ENCODE measurements at regions not wholly inside any gene's neighbourhood (a gene's known extent, or its start where the extent isn't known, plus 50 kb on each side); places are given as distances from the start of the nearest gene placed in this dataset.
"Not testable (repeated sequence)": the region's sequence is repeated elsewhere in the genome, so short reads cannot be mapped to it uniquely, and the experiment has no call there.

DNA sequence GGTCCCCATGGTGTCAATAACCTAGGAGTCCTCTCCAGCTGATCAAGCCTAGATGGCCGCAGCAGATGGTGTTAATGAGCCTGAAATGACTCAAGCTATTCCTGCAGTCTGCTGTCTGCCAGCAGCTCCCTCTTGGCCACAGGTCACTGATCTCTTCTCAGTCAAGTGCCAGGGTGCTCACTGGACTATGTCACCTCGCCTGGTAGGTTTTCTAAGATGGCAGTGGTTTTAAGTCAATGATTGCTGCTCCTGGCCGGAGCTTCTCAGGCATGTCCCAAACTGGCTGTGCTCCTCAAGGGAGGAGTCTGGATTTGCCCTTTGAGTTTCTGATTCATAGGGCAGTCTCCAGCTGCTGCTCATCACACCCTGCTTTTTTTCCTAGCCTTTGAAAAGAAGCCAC, 58.6 kb upstream of the SHISA6 start:
- H3K36me3 ChIP-seq (ENCODE audit: control insufficient read depth, insufficient read depth, low read length): no peaks in the 10 kb centered on the region
- DNase-seq (ENCODE audit: low read depth) (no peak), FAIRE-seq (peak; percentile 47)
- no peaks in the 10 kb centered on the region for H3K27me3 ChIP-seq (ENCODE audit: control insufficient read depth, insufficient read depth, low read length)
- TF ChIP-seq, protein P1, sequence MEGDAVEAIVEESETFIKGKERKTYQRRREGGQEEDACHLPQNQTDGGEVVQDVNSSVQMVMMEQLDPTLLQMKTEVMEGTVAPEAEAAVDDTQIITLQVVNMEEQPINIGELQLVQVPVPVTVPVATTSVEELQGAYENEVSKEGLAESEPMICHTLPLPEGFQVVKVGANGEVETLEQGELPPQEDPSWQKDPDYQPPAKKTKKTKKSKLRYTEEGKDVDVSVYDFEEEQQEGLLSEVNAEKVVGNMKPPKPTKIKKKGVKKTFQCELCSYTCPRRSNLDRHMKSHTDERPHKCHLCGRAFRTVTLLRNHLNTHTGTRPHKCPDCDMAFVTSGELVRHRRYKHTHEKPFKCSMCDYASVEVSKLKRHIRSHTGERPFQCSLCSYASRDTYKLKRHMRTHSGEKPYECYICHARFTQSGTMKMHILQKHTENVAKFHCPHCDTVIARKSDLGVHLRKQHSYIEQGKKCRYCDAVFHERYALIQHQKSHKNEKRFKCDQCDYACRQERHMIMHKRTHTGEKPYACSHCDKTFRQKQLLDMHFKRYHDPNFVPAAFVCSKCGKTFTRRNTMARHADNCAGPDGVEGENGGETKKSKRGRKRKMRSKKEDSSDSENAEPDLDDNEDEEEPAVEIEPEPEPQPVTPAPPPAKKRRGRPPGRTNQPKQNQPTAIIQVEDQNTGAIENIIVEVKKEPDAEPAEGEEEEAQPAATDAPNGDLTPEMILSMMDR (IDR thresholded peaks at IDR 0.05; ENCODE audit: insufficient read depth, low read length, severe bottlenecking): no peak
- no peak overlapping the region for H3K4me3 ChIP-seq (ENCODE audit: low read depth, low read length)

DNA sequence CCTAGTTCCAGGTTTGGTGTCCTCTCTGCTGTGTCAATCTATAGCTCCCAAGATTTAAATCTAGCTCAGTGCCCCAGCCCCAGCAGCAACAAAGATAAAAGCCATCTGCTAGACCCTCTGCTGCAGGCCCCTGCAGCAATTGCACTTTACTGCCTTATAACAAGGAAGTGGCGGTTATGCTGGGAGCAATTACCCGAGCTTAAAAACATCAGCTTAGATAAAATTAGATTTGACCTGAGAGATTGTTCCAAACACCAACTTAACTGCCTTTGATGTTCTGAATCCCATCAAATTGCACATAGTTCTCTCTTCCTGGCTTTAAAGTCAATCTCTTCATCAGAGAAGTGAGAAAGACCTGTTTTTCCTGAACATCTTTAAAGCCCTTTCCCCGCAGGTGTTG, 62.4 kb upstream of the SHISA6 start:
- DNase-seq (ENCODE audit: low read depth) (no peak), FAIRE-seq (peak; percentile 70)
- Histone ChIP-seq H3K36me3 (ENCODE audit: control insufficient read depth, insufficient read depth, low read length) (no peaks in the 10 kb centered on the region), H3K27me3 (ENCODE audit: control insufficient read depth, insufficient read depth, low read length) (no peaks in the 10 kb centered on the region), H3K4me3 (ENCODE audit: low read depth, low read length) (no peak overlapping the region)
- TF ChIP-seq, protein P1 (IDR thresholded peaks at IDR 0.05; ENCODE audit: insufficient read depth, low read length, severe bottlenecking): no peak

GRCh38 chr17:11177340-11177739, 63.7 kb upstream of the SHISA6 start:
- Histone ChIP-seq H3K27me3 (ENCODE audit: control insufficient read depth, insufficient read depth, low read length) (no peaks in the 10 kb centered on the region), H3K4me3 (ENCODE audit: low read depth, low read length) (no peak overlapping the region), H3K36me3 (ENCODE audit: control insufficient read depth, insufficient read depth, low read length) (no peaks in the 10 kb centered on the region)
- FAIRE-seq: no peak
- TF ChIP-seq, protein P1 (IDR thresholded peaks at IDR 0.05; ENCODE audit: insufficient read depth, low read length, severe bottlenecking): no peak
- no peak for DNase-seq (ENCODE audit: low read depth)

GRCh38 chr17:11176549-11176948, 64.5 kb upstream of the SHISA6 start:
- FAIRE-seq (no peak), DNase-seq (ENCODE audit: low read depth) (no peak)
- no peak overlapping the region for H3K4me3 ChIP-seq (ENCODE audit: low read depth, low read length)
- TF ChIP-seq, protein P1 (IDR thresholded peaks at IDR 0.05; ENCODE audit: insufficient read depth, low read length, severe bottlenecking): no peak
- no peaks in the 10 kb centered on the region for H3K27me3 ChIP-seq (ENCODE audit: control insufficient read depth, insufficient read depth, low read length)
- no peaks in the 10 kb centered on the region for H3K36me3 ChIP-seq (ENCODE audit: control insufficient read depth, insufficient read depth, low read length)

DNA sequence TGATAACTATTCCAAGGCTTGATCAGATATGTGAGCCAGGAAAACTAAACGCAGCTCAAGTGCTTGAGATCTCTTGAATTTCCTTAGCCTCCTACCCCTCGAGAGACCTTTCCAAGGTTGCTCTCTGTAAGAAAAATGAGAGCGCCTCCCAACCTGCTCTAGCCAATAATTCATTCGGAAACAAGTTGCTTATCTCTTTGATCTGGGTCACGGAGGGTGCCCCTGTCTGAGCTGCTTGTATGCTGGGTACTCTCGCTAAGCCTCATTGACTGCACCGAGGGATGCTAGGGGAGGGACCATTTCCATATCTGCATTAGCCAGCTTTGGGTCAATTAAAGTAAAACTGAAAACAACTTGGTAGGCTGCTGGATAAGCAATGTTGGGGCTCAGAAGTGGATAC, 70.1 kb upstream of the SHISA6 start:
- H3K4me3 ChIP-seq (ENCODE audit: low read depth, low read length): no peak overlapping the region
- FAIRE-seq: no peak
- H3K36me3 ChIP-seq (ENCODE audit: control insufficient read depth, insufficient read depth, low read length): no peaks in the 10 kb centered on the region
- TF ChIP-seq, protein P1 (IDR thresholded peaks at IDR 0.05; ENCODE audit: insufficient read depth, low read length, severe bottlenecking): no peak
- DNase-seq (ENCODE audit: low read depth): no peak
- H3K27me3 ChIP-seq (ENCODE audit: control insufficient read depth, insufficient read depth, low read length): no peaks in the 10 kb centered on the region

GRCh38 chr17:11151818-11152425, 89.1 kb upstream of the SHISA6 start:
- DNase-seq (ENCODE audit: low read depth) (no peak), FAIRE-seq (no peak)
- H3K27me3 ChIP-seq (ENCODE audit: control insufficient read depth, insufficient read depth, low read length): no peaks in the 10 kb centered on the region
- H3K4me3 ChIP-seq (ENCODE audit: low read depth, low read length): no peak overlapping the region
- TF ChIP-seq, protein P1 (IDR thresholded peaks at IDR 0.05; ENCODE audit: insufficient read depth, low read length, severe bottlenecking): no peak
- no peaks in the 10 kb centered on the region for H3K36me3 ChIP-seq (ENCODE audit: control insufficient read depth, insufficient read depth, low read length)

DNA sequence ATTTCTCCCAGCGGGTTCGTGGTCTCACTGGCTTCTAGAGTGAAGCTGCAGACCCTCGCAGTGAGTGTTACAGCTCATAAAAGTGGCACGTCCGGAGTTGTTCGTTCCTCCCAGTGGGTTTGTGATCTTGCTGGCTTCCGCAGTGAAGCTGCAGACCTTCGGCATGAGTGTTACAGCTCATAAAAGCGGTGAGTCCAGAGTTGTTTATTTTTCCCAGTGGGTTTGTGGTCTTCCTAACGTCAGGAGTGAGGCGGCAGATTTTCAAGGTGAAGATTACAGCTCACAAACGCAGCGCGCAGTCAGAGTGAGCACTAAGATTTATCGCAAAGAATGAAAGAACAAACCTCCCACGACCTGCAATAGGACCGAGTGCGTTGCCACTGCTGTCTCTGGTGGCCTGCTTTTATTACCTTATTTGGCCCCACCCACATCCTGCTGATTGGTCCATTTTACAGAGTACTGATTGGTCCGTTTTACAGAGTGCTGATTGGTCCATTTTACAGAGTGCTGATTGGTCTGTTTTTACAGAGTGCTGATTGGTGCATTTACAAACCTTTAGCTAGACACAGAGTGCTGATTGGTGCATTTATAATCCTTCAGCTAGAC, 90.0 kb upstream of the SHISA6 start:
- not testable (repeated sequence) for H3K27me3 ChIP-seq (ENCODE audit: control insufficient read depth, insufficient read depth, low read length); H3K4me3 ChIP-seq (ENCODE audit: low read depth, low read length); DNase-seq (ENCODE audit: low read depth); H3K36me3 ChIP-seq (ENCODE audit: control insufficient read depth, insufficient read depth, low read length); FAIRE-seq
